Lower leg skin (tissue), 3 donors: ENCODE measurements at regions not wholly inside any gene's neighbourhood (a gene's known extent, or its start where the extent isn't known, plus 50 kb on each side); places are given as distances from the start of the nearest gene placed in this dataset.

Experiments
- CTCF ChIP-seq, 3 donors: fragments of 450-650 bp; IDR thresholded peaks; one replicate each; pipeline ENCODE4 v1.5.1; 2016; ENCODE audit warnings: antibody characterized with exemption in 3 of 3, mild to moderate bottlenecking in 3 of 3, moderate library complexity in 2 of 3
- POLR2A ChIP-seq, 2 donors: fragments of 450-650 bp; IDR thresholded peaks; one replicate each; pipeline ENCODE4 v1.6.1; 2016 to 2017; ENCODE audit warnings: antibody characterized with exemption in 2 of 2, mild to moderate bottlenecking in 1 of 2, moderate library complexity in 1 of 2

GRCh38 chr10:130746311-130746710 is 565.2 kb downstream of the TCERG1L start:
- TF ChIP-seq POLR2A (IDR thresholded peaks at IDR 0.05) (no peak), CTCF (IDR thresholded peaks at IDR 0.05) (no peak)
